Stomach smooth muscle (tissue), 2 donors: ENCODE measurements at regions not wholly inside any gene's neighbourhood (a gene's known extent, or its start where the extent isn't known, plus 50 kb on each side); places are given as distances from the start of the nearest gene placed in this dataset.

ENCODE experiments used
- H3K27ac ChIP-seq: one replicate; pipeline ENCODE4 v1.7.0; 2013; ENCODE audit warnings: mild to moderate bottlenecking, low read length, inconsistent platforms
- H3K27me3 ChIP-seq, 2 donors: one replicate each; pipeline ENCODE4 v1.7.0; 2013; ENCODE audit warnings: low read length in 2 of 2; ENCODE audit not compliant: insufficient read depth in 2 of 2, control insufficient read depth in 1 of 2
- H3K36me3 ChIP-seq, 2 donors: one replicate each; pipeline ENCODE4 v1.7.0; 2013; ENCODE audit warnings: low read length in 2 of 2; ENCODE audit not compliant: control insufficient read depth in 2 of 2, insufficient read depth in 2 of 2
- H3K4me1 ChIP-seq: one replicate; pipeline ENCODE4 v1.7.0; 2013; ENCODE audit warnings: low read length; ENCODE audit not compliant: control insufficient read depth, insufficient read depth
- H3K4me3 ChIP-seq, 2 donors: one replicate each; pipeline ENCODE4 v1.7.0; 2013; ENCODE audit warnings: low read length in 2 of 2
- H3K9ac ChIP-seq, 2 donors: one replicate each; pipeline ENCODE4 v1.7.0; 2013; ENCODE audit warnings: low read length in 2 of 2, mild to moderate bottlenecking in 1 of 2
- H3K9me3 ChIP-seq, 2 donors: one replicate each; pipeline ENCODE4 v1.7.0; 2013; ENCODE audit warnings: low read length in 2 of 2; ENCODE audit not compliant: control insufficient read depth in 2 of 2
- donor health status: healthy.
- donor health status: Pancreatic carcinoma.

GRCh38 chr13:72534951-72535640, 192.3 kb downstream of the MZT1 start:
- no peaks in the 10 kb centered on the region for H3K9me3 ChIP-seq
- no peaks in the 10 kb centered on the region for H3K36me3 ChIP-seq
- no peak overlapping the region for H3K27ac ChIP-seq
- no peak overlapping the region for H3K9ac ChIP-seq
- no peaks in the 10 kb centered on the region for H3K27me3 ChIP-seq
- no peak overlapping the region for H3K4me3 ChIP-seq
- H3K4me1 ChIP-seq: no peaks in the 10 kb centered on the region

GRCh38 chr13:72530471-72530870, 197.0 kb downstream of the MZT1 start:
- Histone ChIP-seq H3K4me1 (no peaks in the 10 kb centered on the region), H3K9me3 (no peaks in the 10 kb centered on the region), H3K4me3 (no peak overlapping the region), H3K9ac (no peak overlapping the region), H3K27me3 (no peaks in the 10 kb centered on the region), H3K27ac (no peak overlapping the region), H3K36me3 (no peaks in the 10 kb centered on the region)

GRCh38 chr13:72527333-72527732, 200.1 kb downstream of the MZT1 start:
- Histone ChIP-seq H3K9ac (no peak overlapping the region), H3K4me3 (no peak overlapping the region), H3K9me3 (no peaks in the 10 kb centered on the region), H3K27ac (no peak overlapping the region), H3K27me3 (no peaks in the 10 kb centered on the region), H3K4me1 (no peaks in the 10 kb centered on the region), H3K36me3 (no peaks in the 10 kb centered on the region)

- Histone ChIP-seq H3K27me3 (no peaks in the 10 kb centered on the region), H3K9ac (no peak overlapping the region), H3K4me1 (no peaks in the 10 kb centered on the region), H3K9me3 (no peaks in the 10 kb centered on the region), H3K4me3 (no peak overlapping the region), H3K27ac (no peak overlapping the region), H3K36me3 (no peaks in the 10 kb centered on the region)
Measured at GRCh38 chr13:72523593-72523992, 203.8 kb downstream of the MZT1 start.

- no peak overlapping the region for H3K4me3 ChIP-seq
- no peaks in the 10 kb centered on the region for H3K27me3 ChIP-seq
- no peaks in the 10 kb centered on the region for H3K36me3 ChIP-seq
- H3K9ac ChIP-seq: no peak overlapping the region
- H3K9me3 ChIP-seq: no peaks in the 10 kb centered on the region
- no peaks in the 10 kb centered on the region for H3K4me1 ChIP-seq
- no peak overlapping the region for H3K27ac ChIP-seq
Measured at GRCh38 chr13:72523049-72523448, 204.4 kb downstream of the MZT1 start.

- Histone ChIP-seq H3K27me3 (no peaks in the 10 kb centered on the region), H3K4me1 (no peaks in the 10 kb centered on the region), H3K4me3 (no peak overlapping the region), H3K27ac (no peak overlapping the region), H3K9me3 (no peaks in the 10 kb centered on the region), H3K9ac (no peak overlapping the region), H3K36me3 (no peaks in the 10 kb centered on the region)
Measured at GRCh38 chr13:72521940-72522661, 205.3 kb downstream of the MZT1 start.

GRCh38 chr13:72514146-72514545, 213.3 kb downstream of the MZT1 start:
- no peaks in the 10 kb centered on the region for H3K9me3 ChIP-seq
- H3K27ac ChIP-seq: no peak overlapping the region
- H3K27me3 ChIP-seq: no peaks in the 10 kb centered on the region
- H3K4me3 ChIP-seq: no peak overlapping the region
- no peaks in the 10 kb centered on the region for H3K4me1 ChIP-seq
- no peak overlapping the region for H3K9ac ChIP-seq
- H3K36me3 ChIP-seq: no peaks in the 10 kb centered on the region

GRCh38 chr13:72508392-72508791, 219.0 kb downstream of the MZT1 start:
- Histone ChIP-seq H3K9ac (no peak overlapping the region), H3K36me3 (no peaks in the 10 kb centered on the region), H3K27ac (no peak overlapping the region), H3K4me1 (no peaks in the 10 kb centered on the region), H3K9me3 (no peaks in the 10 kb centered on the region), H3K27me3 (no peaks in the 10 kb centered on the region), H3K4me3 (no peak overlapping the region)

GRCh38 chr13:72507416-72508199, 219.8 kb downstream of the MZT1 start:
- H3K9me3 ChIP-seq: no peaks in the 10 kb centered on the region
- no peaks in the 10 kb centered on the region for H3K27me3 ChIP-seq
- H3K9ac ChIP-seq: no peak overlapping the region
- H3K27ac ChIP-seq: no peak overlapping the region
- H3K4me3 ChIP-seq: no peak overlapping the region
- no peaks in the 10 kb centered on the region for H3K4me1 ChIP-seq
- no peaks in the 10 kb centered on the region for H3K36me3 ChIP-seq

- no peak overlapping the region for H3K4me3 ChIP-seq
- H3K9me3 ChIP-seq: no peaks in the 10 kb centered on the region
- no peak overlapping the region for H3K9ac ChIP-seq
- no peaks in the 10 kb centered on the region for H3K36me3 ChIP-seq
- no peaks in the 10 kb centered on the region for H3K4me1 ChIP-seq
- H3K27me3 ChIP-seq: no peaks in the 10 kb centered on the region
- no peak overlapping the region for H3K27ac ChIP-seq
Measured at GRCh38 chr13:72506706-72507105, 220.7 kb downstream of the MZT1 start.
